ENCODE measurements at regions not wholly inside any gene's neighbourhood (a gene's known extent, or its start where the extent isn't known, plus 50 kb on each side); places are given as distances from the start of the nearest gene placed in this dataset.

GRCh38 chr2:53516650-53517049, 251.0 kb upstream of the CHAC2 start:
- Mint-ChIP-seq H3K27ac (no peak overlapping the region), H3K27me3 (ENCODE audit: low read depth, poor library complexity) (peaks cover 53% of the 10 kb centered on the region), H3K36me3 (ENCODE audit: low read depth) (no peaks in the 10 kb centered on the region), H3K4me1 (peaks cover 21% of the 10 kb centered on the region), H3K4me3 (no peak overlapping the region), H3K9me3 (no peaks in the 10 kb centered on the region)
- no peak for DNase-seq
- no peak for TF ChIP-seq CTCF (IDR thresholded peaks at IDR 0.05)

DNA sequence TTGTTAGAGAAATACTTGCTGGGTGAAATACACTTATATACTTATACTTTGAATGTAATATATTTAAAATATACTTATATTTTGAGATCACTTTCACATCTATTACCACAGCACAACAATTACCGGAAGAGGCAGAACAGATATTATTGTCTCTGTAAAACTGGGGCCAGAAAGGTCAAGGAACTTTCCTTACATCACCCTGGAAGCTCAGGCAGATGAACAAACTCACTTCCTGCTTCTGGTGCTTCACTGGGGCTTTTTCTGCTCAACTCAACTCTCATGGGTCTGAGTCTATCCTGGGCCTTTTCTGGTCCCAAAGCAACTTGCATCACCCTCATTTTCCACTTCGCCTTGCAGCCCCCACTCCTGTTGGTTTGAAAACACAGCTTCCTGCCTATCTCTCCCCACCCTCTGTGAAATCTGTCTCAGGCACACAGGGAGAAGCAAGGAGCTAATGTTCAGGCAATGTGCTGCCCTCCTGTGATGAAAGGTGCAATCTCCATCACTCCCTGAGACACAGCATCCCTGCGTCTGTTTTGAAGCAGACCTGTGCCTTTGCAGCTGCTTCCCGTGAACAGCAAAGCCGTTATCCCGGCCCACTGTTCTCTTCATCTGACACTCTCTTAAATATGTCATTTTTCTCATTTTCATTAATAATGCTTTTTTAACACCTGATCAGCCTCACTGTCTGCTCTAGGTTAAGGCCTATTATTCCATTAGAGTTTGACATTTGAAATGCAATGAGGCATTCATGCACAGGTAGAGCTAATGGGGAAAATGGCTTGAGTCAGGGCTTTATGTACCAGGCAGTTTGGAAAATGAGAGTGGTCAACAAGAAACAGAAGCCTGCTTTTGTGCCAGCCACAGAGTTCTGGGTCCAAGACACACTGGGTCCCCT, 251.9 kb upstream of the CHAC2 start:
- no peaks in the 10 kb centered on the region for H3K36me3 Mint-ChIP-seq (ENCODE audit: low read depth)
- no peak overlapping the region for H3K4me3 Mint-ChIP-seq
- H3K9me3 Mint-ChIP-seq = no peaks in the 10 kb centered on the region
- peaks cover 60% of the 10 kb centered on the region for H3K27me3 Mint-ChIP-seq (ENCODE audit: low read depth, poor library complexity)
- no peak for TF ChIP-seq CTCF (IDR thresholded peaks at IDR 0.05)
- no peak for DNase-seq
- H3K27ac Mint-ChIP-seq = no peak overlapping the region
- H3K4me1 Mint-ChIP-seq = peaks cover 17% of the 10 kb centered on the region

- H3K27me3 Mint-ChIP-seq (ENCODE audit: low read depth, poor library complexity) = peaks cover 72% of the 10 kb centered on the region
Observed at GRCh38 chr2:53513167-53513666, 254.4 kb upstream of the CHAC2 start.

DNA sequence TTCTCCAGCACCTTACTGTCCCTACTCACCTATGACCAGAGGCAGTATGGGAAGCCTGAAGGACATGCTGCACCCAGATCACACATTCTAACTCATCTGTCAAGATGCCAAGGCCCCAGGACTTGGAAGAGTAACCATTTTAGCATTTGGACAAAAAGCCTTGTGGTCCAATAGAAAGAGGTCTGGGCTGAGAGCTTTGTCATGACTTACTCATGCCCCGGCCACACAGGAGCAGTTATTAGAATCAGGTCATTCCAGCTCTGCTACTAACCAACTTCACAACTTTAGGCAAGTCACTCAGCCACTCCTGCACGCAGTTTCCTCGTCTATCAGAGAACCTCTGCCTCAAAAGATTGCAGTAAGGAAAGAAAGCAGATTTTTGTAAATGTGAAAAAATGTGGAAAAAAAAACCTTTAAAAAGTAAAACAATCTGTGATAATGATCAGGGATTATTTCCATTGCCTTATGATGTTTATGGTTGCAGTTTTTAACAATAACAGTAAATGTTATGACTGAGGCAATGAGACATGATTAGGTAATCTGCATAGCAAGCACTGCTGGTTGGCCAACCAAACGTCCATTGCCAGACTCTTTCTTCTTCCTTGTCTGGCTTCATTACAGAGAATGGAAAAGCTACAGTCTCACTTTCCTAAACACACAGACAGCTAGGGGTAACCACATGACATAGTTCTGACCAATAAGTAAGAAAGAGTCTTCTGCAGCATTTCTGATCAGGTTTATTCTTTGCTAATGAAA, 255.4 kb upstream of the CHAC2 start:
- no peak for TF ChIP-seq CTCF (IDR thresholded peaks at IDR 0.05)
- no peak overlapping the region for H3K27ac Mint-ChIP-seq
- peaks cover 4% of the 10 kb centered on the region for H3K9me3 Mint-ChIP-seq
- H3K36me3 Mint-ChIP-seq (ENCODE audit: low read depth) = peaks cover 4% of the 10 kb centered on the region
- DNase-seq = no peak
- H3K4me1 Mint-ChIP-seq = peaks cover 4% of the 10 kb centered on the region
- H3K4me3 Mint-ChIP-seq = no peak overlapping the region
- peaks cover 67% of the 10 kb centered on the region for H3K27me3 Mint-ChIP-seq (ENCODE audit: low read depth, poor library complexity)

More at GRCh38 chr2:53513167-53513666, 254.4 kb upstream of the CHAC2 start:
- DNase-seq = no peak
- Mint-ChIP-seq H3K9me3 (peaks cover 4% of the 10 kb centered on the region), H3K4me3 (no peak overlapping the region), H3K27ac (no peak overlapping the region), H3K4me1 (peaks cover 4% of the 10 kb centered on the region), H3K36me3 (ENCODE audit: low read depth) (peaks cover 4% of the 10 kb centered on the region)
- TF ChIP-seq CTCF (IDR thresholded peaks at IDR 0.05) = no peak

GRCh38 chr2:53511549-53511948, 256.1 kb upstream of the CHAC2 start:
- Mint-ChIP-seq H3K27me3 (ENCODE audit: low read depth, poor library complexity) (peaks cover 67% of the 10 kb centered on the region), H3K27ac (no peak overlapping the region), H3K4me1 (peaks cover 4% of the 10 kb centered on the region), H3K4me3 (no peak overlapping the region), H3K36me3 (ENCODE audit: low read depth) (peaks cover 4% of the 10 kb centered on the region), H3K9me3 (peaks cover 4% of the 10 kb centered on the region)
- TF ChIP-seq CTCF (IDR thresholded peaks at IDR 0.05) = no peak
- DNase-seq = no peak
